H1 (cell line): ENCODE measurements at regions not wholly inside any gene's neighbourhood (a gene's known extent, or its start where the extent isn't known, plus 50 kb on each side); places are given as distances from the start of the nearest gene placed in this dataset.

Experiments
- CTCF ChIA-PET: fragments of 300-600 bp; sonication (Branson Sonifier 250); formaldehyde crosslinking; loops from one replicate; lab custom pipeline; 2021; ENCODE audit not compliant: partially characterized antibody; lab: Charles Lee
- POLR2A ChIA-PET: fragments of 300-600 bp; sonication (Branson Sonifier 250); formaldehyde crosslinking; loops from one replicate; lab custom pipeline; 2021; ENCODE audit warnings: inconsistent platforms; ENCODE audit not compliant: partially characterized antibody; lab: Charles Lee
- DNase-seq, 2 experiments: peaks; one replicate each; pipeline versions ENCODE4 v3.0.0 to v3.0.0-alpha.2; 2010 to 2022; ENCODE audit warnings: low spot score in 2 of 2, low read depth in 1 of 2, mixed read lengths in 1 of 2
- FAIRE-seq: peaks from 2 replicates; lab custom pipeline; 2011; peaks lifted over from hg19 to GRCh38; lab: Jason Lieb, UNC
- H2AFZ ChIP-seq: 2 replicates; pipeline ENCODE4 v1.8.1; 2012; ENCODE audit warnings: low read length, inconsistent platforms
- H2AK5ac ChIP-seq: 2 replicates; pipeline ENCODE4 v1.6.1; 2013; ENCODE audit warnings: low read depth, low read length
- H2BK120ac ChIP-seq: replicated peaks from 2 replicates; pipeline ENCODE3; 2013; ENCODE audit warnings: low read depth, low read length, inconsistent platforms
- H2BK12ac ChIP-seq: 2 replicates; pipeline ENCODE4 v1.6.1; 2013; ENCODE audit warnings: low read depth, low read length
- H2BK15ac ChIP-seq: 2 replicates; pipeline ENCODE4 v1.6.1; 2013; ENCODE audit warnings: low read length
- H2BK20ac ChIP-seq: 2 replicates; pipeline ENCODE4 v1.6.1; 2013; ENCODE audit warnings: low read length
- H2BK5ac ChIP-seq: 2 replicates; pipeline ENCODE4 v1.6.1; 2013; ENCODE audit warnings: low read depth, low read length
- H3K14ac ChIP-seq: 2 replicates; pipeline ENCODE4 v1.6.1; 2013; ENCODE audit warnings: inconsistent platforms; ENCODE audit not compliant: insufficient read length
- H3K18ac ChIP-seq: 2 replicates; pipeline ENCODE4 v1.6.1; 2013; ENCODE audit warnings: low read length; ENCODE audit errors: extremely low read depth
- H3K23ac ChIP-seq: 2 replicates; pipeline ENCODE4 v1.6.1; 2013; ENCODE audit warnings: inconsistent platforms; ENCODE audit not compliant: insufficient read length
- H3K23me2 ChIP-seq: 2 replicates; pipeline ENCODE4 v1.6.1; 2013; ENCODE audit warnings: low read depth, low read length
- H3K27ac ChIP-seq: 2 replicates; pipeline ENCODE4 v1.6.1; 2011; ENCODE audit warnings: low read depth, low read length, inconsistent platforms
- H3K27me3 ChIP-seq, 4 experiments: replicated peaks in 1 of 4; 1 replicate in 1 of 4; 2 replicates in 3 of 4; pipeline versions ENCODE4 v1.6.1 to v1.8.1; 2011 to 2013; ENCODE audit warnings: low read length in 3 of 4, mild to moderate bottlenecking in 3 of 4, inconsistent platforms in 2 of 4, mixed read lengths in 2 of 4, moderate library complexity in 1 of 4; ENCODE audit not compliant: control insufficient read depth in 3 of 4, insufficient read depth in 3 of 4; ENCODE audit errors: extremely low read depth in 1 of 4
- H3K36me3 ChIP-seq, 4 experiments: 2 replicates each; pipeline versions ENCODE4 v1.6.1 to v1.8.1; 2011 to 2013; ENCODE audit warnings: mild to moderate bottlenecking in 4 of 4, low read length in 3 of 4, moderate library complexity in 2 of 4, control low read depth in 1 of 4, inconsistent platforms in 1 of 4; ENCODE audit not compliant: insufficient read depth in 4 of 4, control insufficient read depth in 2 of 4
- H3K4ac ChIP-seq: replicated peaks from 2 replicates; pipeline ENCODE3; 2013; ENCODE audit warnings: low read length, low read depth, mixed read lengths, inconsistent platforms; ENCODE audit not compliant: insufficient read length
- H3K4me1 ChIP-seq, 4 experiments: replicated peaks in 1 of 4; 1 replicate in 1 of 4; 2 replicates in 3 of 4; pipeline versions ENCODE4 v1.6.1 to v1.8.1; 2011 to 2013; ENCODE audit warnings: low read length in 3 of 4, inconsistent platforms in 2 of 4, mixed read lengths in 1 of 4; ENCODE audit not compliant: insufficient read depth in 4 of 4, control insufficient read depth in 3 of 4
- H3K4me2 ChIP-seq, 2 experiments: 2 replicates each; pipeline versions ENCODE4 v1.6.1 to v1.8.1; 2011 to 2013; ENCODE audit warnings: low read depth in 2 of 2, low read length in 2 of 2, control low read depth in 1 of 2, inconsistent platforms in 1 of 2, mild to moderate bottlenecking in 1 of 2; ENCODE audit not compliant: insufficient read depth in 1 of 2
- H3K4me3 ChIP-seq, 4 experiments: fragments of 200-600, 300-600 bp in 1 of 4; sonication (generic), shearing (Covaris generic), sonication (Bioruptor Twin) in 1 of 4; 2 replicates each; pipeline versions ENCODE4 v1.5.1 to v1.8.1; 2011 to 2016; ENCODE audit warnings: low read length in 4 of 4, low read depth in 3 of 4, control low read depth in 2 of 4, inconsistent platforms in 2 of 4, mild to moderate bottlenecking in 2 of 4, mixed read lengths in 1 of 4, moderate library complexity in 1 of 4; ENCODE audit not compliant: insufficient read depth in 2 of 4; ENCODE audit errors: extremely low read depth in 1 of 4
- H3K56ac ChIP-seq: replicated peaks from 2 replicates; pipeline ENCODE3; 2013; ENCODE audit warnings: low read depth, mild to moderate bottlenecking, mixed read lengths, low read length, inconsistent platforms; ENCODE audit not compliant: insufficient read length
- H3K79me1 ChIP-seq: 2 replicates; pipeline ENCODE4 v1.6.1; 2013; ENCODE audit warnings: low read depth, low read length, control low read depth
- H3K79me2 ChIP-seq, 2 experiments: 2 replicates each; pipeline versions ENCODE4 v1.6.1 to v1.8.1; 2012 to 2013; ENCODE audit warnings: low read length in 2 of 2, mild to moderate bottlenecking in 2 of 2, inconsistent platforms in 1 of 2; ENCODE audit not compliant: insufficient read depth in 2 of 2, control insufficient read depth in 1 of 2
- H3K9ac ChIP-seq, 4 experiments: replicated peaks in 1 of 4; 1 replicate in 1 of 4; 2 replicates in 3 of 4; pipeline versions ENCODE4 v1.6.1 to v1.8.1; 2011 to 2013; ENCODE audit warnings: low read depth in 3 of 4, low read length in 3 of 4, control low read depth in 2 of 4, mild to moderate bottlenecking in 2 of 4, moderate library complexity in 2 of 4, inconsistent platforms in 1 of 4; ENCODE audit errors: extremely low read depth in 1 of 4
- H3K9me3 ChIP-seq, 2 experiments: 2 replicates each; pipeline versions ENCODE4 v1.6.1 to v1.8.1; 2012 to 2013; ENCODE audit warnings: mild to moderate bottlenecking in 2 of 2, moderate library complexity in 2 of 2, control low read depth in 1 of 2, inconsistent platforms in 1 of 2, low read depth in 1 of 2, low read length in 1 of 2, mixed read lengths in 1 of 2; ENCODE audit not compliant: insufficient read depth in 2 of 2
- H4K20me1 ChIP-seq, 2 experiments: replicated peaks in 1 of 2; 2 replicates each; pipeline versions ENCODE3 to v1.8.1; 2011 to 2013; ENCODE audit warnings: inconsistent platforms in 2 of 2, low read length in 2 of 2, mild to moderate bottlenecking in 1 of 2; ENCODE audit not compliant: insufficient read depth in 2 of 2, control insufficient read depth in 1 of 2
- H4K5ac ChIP-seq: 2 replicates; pipeline ENCODE4 v1.6.1; 2013; ENCODE audit warnings: low read length, low read depth, mixed read lengths, inconsistent platforms; ENCODE audit not compliant: insufficient read length
- H4K8ac ChIP-seq: 2 replicates; pipeline ENCODE4 v1.8.0; 2013; ENCODE audit warnings: mild to moderate bottlenecking, moderate library complexity, low read length, inconsistent platforms; ENCODE audit not compliant: insufficient read depth; ENCODE audit errors: extremely low read depth
- H4K91ac ChIP-seq: replicated peaks from 2 replicates; pipeline ENCODE3; 2013; ENCODE audit warnings: low read length, mixed read lengths, inconsistent platforms; ENCODE audit not compliant: insufficient read length
- BCL11A ChIP-seq, 2 experiments: IDR thresholded peaks; one replicate each; pipeline ENCODE4 v1.6.1; 2011; ENCODE audit warnings: low read depth in 2 of 2, low read length in 2 of 2, mild to moderate bottlenecking in 2 of 2
- BRCA1 ChIP-seq: IDR thresholded peaks from 2 replicates; pipeline ENCODE4 v1.6.1; 2012; ENCODE audit warnings: low read depth, low read length, improper control_type of control experiment
- EGR1 ChIP-seq: IDR thresholded peaks from 2 replicates; pipeline ENCODE4 v1.6.1; 2011; ENCODE audit warnings: low read depth, low read length, borderline replicate concordance
- EP300 ChIP-seq, 2 experiments: IDR thresholded peaks; 1 replicate in 1 of 2; 2 replicates in 1 of 2; pipeline ENCODE4 v1.6.1; 2011 to 2012; ENCODE audit warnings: low read depth in 2 of 2, low read length in 2 of 2, mild to moderate bottlenecking in 2 of 2, borderline replicate concordance in 1 of 2, inconsistent platforms in 1 of 2, moderate library complexity in 1 of 2
- GABPA ChIP-seq: IDR thresholded peaks from 2 replicates; pipeline ENCODE4 v1.6.1; 2011; ENCODE audit warnings: mild to moderate bottlenecking, low read length, moderate library complexity, borderline replicate concordance; ENCODE audit not compliant: insufficient read depth
- HDAC2 ChIP-seq, 2 experiments: fragments of 300-600 bp in 1 of 2; sonication (generic) in 1 of 2; IDR thresholded peaks; 2 replicates each; pipeline ENCODE4 v1.6.1; 2011 to 2012; ENCODE audit warnings: low read depth in 2 of 2, low read length in 2 of 2, mild to moderate bottlenecking in 2 of 2, moderate library complexity in 2 of 2, borderline replicate concordance in 1 of 2, inconsistent platforms in 1 of 2
- MAFK ChIP-seq: IDR thresholded peaks from 2 replicates; pipeline ENCODE4 v1.6.1; 2012; ENCODE audit warnings: low read depth, mild to moderate bottlenecking, improper control_type of control experiment, low read length
- TAF7 ChIP-seq: optimal IDR thresholded peaks from 2 replicates; pipeline ENCODE3; 2011; ENCODE audit warnings: low read depth, mild to moderate bottlenecking, inconsistent platforms, low read length, moderate library complexity, borderline replicate concordance
- USF2 ChIP-seq: IDR thresholded peaks from 2 replicates; pipeline ENCODE4 v1.6.1; 2011; ENCODE audit warnings: low read length, improper control_type of control experiment
- YY1 ChIP-seq: IDR thresholded peaks from 2 replicates; pipeline ENCODE4 v1.6.1; 2011; ENCODE audit warnings: low read depth, mild to moderate bottlenecking, low read length
- WGBS, 2 experiments: shearing (Covaris generic) in 1 of 2; methylation state at CpG; one replicate each; pipeline versions ENCODE4 v1.1.6 to v1.1.7; 2013 to 2015; ENCODE audit warnings: low lambda C conversion rate in 2 of 2, mixed read lengths in 2 of 2, inconsistent platforms in 1 of 2, low coverage in 1 of 2, missing lambda C conversion rate in 1 of 2; ENCODE audit not compliant: insufficient replicate concordance in 2 of 2, insufficient coverage in 1 of 2, insufficient read length in 1 of 2; ENCODE audit errors: extremely low coverage in 1 of 2, missing lambda C conversion rate in 1 of 2; 5-methylcytosine and 5-hydroxymethylcytosine counted together

GRCh38 chr13:40016953-40017660 lies 361.6 kb downstream of the COG6 start:
- H3K9ac ChIP-seq, result no peak overlapping the region
- H3K14ac ChIP-seq, result no peak overlapping the region
- H3K4me2 ChIP-seq, result no peak overlapping the region
- H3K27me3 ChIP-seq, result no peaks in the 10 kb centered on the region
- H3K4me3 ChIP-seq, result no peak overlapping the region
- H3K56ac ChIP-seq, result no peak overlapping the region
- H2AK5ac ChIP-seq, result no peak overlapping the region
- no peaks in the 10 kb centered on the region for H3K23me2 ChIP-seq
- ChIA-PET POLR2A (no interaction called here), CTCF (interaction anchor here (0.5 to 2.8 kb wide), 10 partner anchors 10 to 712 kb away, joined by 3 to 12 read pairs (median 4); no protein-coding TSS in a partner anchor)
- no peak for FAIRE-seq
- H2BK120ac ChIP-seq, result no peak overlapping the region
- H2BK20ac ChIP-seq, result no peak overlapping the region
- peak overlapping the region; percentile 97; the same call in 1 of the 2 replicates for H2AFZ ChIP-seq
- H2BK12ac ChIP-seq, result no peak overlapping the region
- H3K9me3 ChIP-seq, result no peaks in the 10 kb centered on the region
- WGBS, 2 experiments, result 83% methylated on average over 7 of the region's 7 CpGs; no CpG with 5 or more reads in 1 of the 2 experiments
- H4K8ac ChIP-seq, result no peak overlapping the region
- no peak overlapping the region for H3K18ac ChIP-seq
- no peak overlapping the region for H3K27ac ChIP-seq
- no peak overlapping the region for H4K5ac ChIP-seq
- no peaks in the 10 kb centered on the region for H3K79me2 ChIP-seq
- H2BK15ac ChIP-seq, result no peak overlapping the region
- H3K23ac ChIP-seq, result no peak overlapping the region
- H3K79me1 ChIP-seq, result no peaks in the 10 kb centered on the region
- H3K4ac ChIP-seq, result no peak overlapping the region
- no peaks in the 10 kb centered on the region for H4K20me1 ChIP-seq
- H3K4me1 ChIP-seq, result no peaks in the 10 kb centered on the region; a peak in 1 of 7 replicates
- no peak for DNase-seq
- no peak overlapping the region for H4K91ac ChIP-seq
- no peak overlapping the region for H2BK5ac ChIP-seq
- no peaks in the 10 kb centered on the region for H3K36me3 ChIP-seq
- TF ChIP-seq USF2 (no peak), EP300 (IDR thresholded peaks at IDR 0.05; ENCODE audit: borderline replicate concordance in 1 of 2, low read depth in 2 of 2, low read length in 2 of 2) (no peak), TAF7 (no peak), BRCA1 (no peak), BCL11A (IDR thresholded peaks at IDR 0.05; ENCODE audit: low read depth in 2 of 2, low read length in 2 of 2) (no peak), EGR1 (no peak), YY1 (no peak), MAFK (no peak), GABPA (no peak), HDAC2 (IDR thresholded peaks at IDR 0.05; ENCODE audit: borderline replicate concordance in 1 of 2, low read depth in 2 of 2, low read length in 2 of 2) (no peak)
